Keratinocyte (primary cell): ENCODE measurements at regions not wholly inside any gene's neighbourhood (a gene's known extent, or its start where the extent isn't known, plus 50 kb on each side); places are given as distances from the start of the nearest gene placed in this dataset.

Source experiments
- DNase-seq: peaks from one replicate; pipeline ENCODE4 v3.0.0-alpha.2; 2011; ENCODE audit warnings: low read depth, missing footprints, low spot score
- FAIRE-seq: peaks from 2 replicates; lab custom pipeline; 2011; peaks lifted over from hg19 to GRCh38; lab: Jason Lieb, UNC
- H2AFZ ChIP-seq: 2 replicates; pipeline ENCODE4 v1.6.0; 2012; ENCODE audit warnings: low read length, control low read depth, inconsistent platforms; ENCODE audit not compliant: control insufficient read depth
- H3K27ac ChIP-seq: 2 replicates; pipeline ENCODE4 v1.5.1; 2011; ENCODE audit warnings: low read length; ENCODE audit not compliant: control insufficient read depth, insufficient read depth
- H3K27me3 ChIP-seq: 3 replicates; pipeline ENCODE4 v1.6.0; 2011; ENCODE audit warnings: low read length; ENCODE audit not compliant: control insufficient read depth, insufficient read depth; ENCODE audit errors: extremely low read depth
- H3K36me3 ChIP-seq, 2 experiments: 2 replicates in 1 of 2; 3 replicates in 1 of 2; pipeline ENCODE4 v1.5.1; 2011; ENCODE audit warnings: low read length in 2 of 2, mild to moderate bottlenecking in 1 of 2; ENCODE audit not compliant: control insufficient read depth in 2 of 2, insufficient read depth in 2 of 2; ENCODE audit errors: extremely low read depth in 1 of 2
- H3K4me1 ChIP-seq: 3 replicates; pipeline ENCODE4 v1.5.1; 2011; ENCODE audit warnings: low read length; ENCODE audit not compliant: control insufficient read depth, insufficient read depth; ENCODE audit errors: extremely low read depth
- H3K4me2 ChIP-seq: 3 replicates; pipeline ENCODE4 v1.6.0; 2011; ENCODE audit warnings: low read depth, low read length; ENCODE audit not compliant: control insufficient read depth, insufficient read depth; ENCODE audit errors: extremely low read depth
- H3K4me3 ChIP-seq, 3 experiments: fragments of 200-600 bp in 1 of 3; sonication (generic) in 1 of 3; 2 replicates in 2 of 3; 3 replicates in 1 of 3; pipeline ENCODE4 v1.5.1; 2011 to 2016; ENCODE audit warnings: low read length in 3 of 3, mild to moderate bottlenecking in 3 of 3, control low read depth in 2 of 3, inconsistent platforms in 1 of 3, low read depth in 1 of 3, mixed read lengths in 1 of 3, mixed run types in 1 of 3, moderate library complexity in 1 of 3; ENCODE audit not compliant: control insufficient read depth in 2 of 3, insufficient read depth in 2 of 3; ENCODE audit errors: extremely low read depth in 1 of 3
- H3K79me2 ChIP-seq: 2 replicates; pipeline ENCODE4 v1.6.0; 2012; ENCODE audit warnings: low read length; ENCODE audit not compliant: control insufficient read depth, insufficient read depth
- H3K9ac ChIP-seq: 3 replicates; pipeline ENCODE4 v1.6.0; 2011; ENCODE audit warnings: low read length; ENCODE audit not compliant: control insufficient read depth, insufficient read depth; ENCODE audit errors: extremely low read depth
- H3K9me1 ChIP-seq: 3 replicates; pipeline ENCODE4 v1.6.0; 2011; ENCODE audit warnings: low read length; ENCODE audit not compliant: control insufficient read depth, insufficient read depth; ENCODE audit errors: extremely low read depth
- H3K9me3 ChIP-seq: 2 replicates; pipeline ENCODE4 v1.5.1; 2012; ENCODE audit warnings: low read depth, low read length; ENCODE audit not compliant: control insufficient read depth
- H4K20me1 ChIP-seq: 3 replicates; pipeline ENCODE4 v1.6.0; 2011; ENCODE audit warnings: low read length; ENCODE audit not compliant: control insufficient read depth, insufficient read depth; ENCODE audit errors: extremely low read depth
- CTCF ChIP-seq, 3 experiments: IDR thresholded peaks in 1 of 3; conservative IDR thresholded peaks in 1 of 3; optimal IDR thresholded peaks in 1 of 3; 2 replicates in 2 of 3; 3 replicates in 1 of 3; pipeline versions ENCODE3 to v1.5.1; 2011; ENCODE audit warnings: low read length in 3 of 3, mild to moderate bottlenecking in 3 of 3, moderate library complexity in 2 of 3, control low read depth in 1 of 3, inconsistent platforms in 1 of 3; ENCODE audit not compliant: insufficient read depth in 2 of 3; ENCODE audit errors: extremely low read depth in 1 of 3
- EZH2 ChIP-seq: IDR thresholded peaks from one replicate; pipeline ENCODE4 v1.6.1; 2012; ENCODE audit warnings: inconsistent platforms, mild to moderate bottlenecking, low read length, moderate library complexity
- dilution Hi-C: fragments of 300-500 bp; cut with MboI; formaldehyde crosslinking; loops from one replicate; pipeline ENCODE4 v1.7.0; 2020; ENCODE audit warnings: low sequenced_read_pairs; ENCODE audit not compliant: extremely low pct_ligation_motif_present

GRCh38 chr1:112790920-112791722, 76.0 kb upstream of the PPM1J start:
- dilution Hi-C loops, result no loop called here
- no peaks in the 10 kb centered on the region for H3K36me3 ChIP-seq
- no peak overlapping the region for H3K4me3 ChIP-seq
- H2AFZ ChIP-seq, result no peak overlapping the region
- no peaks in the 10 kb centered on the region for H3K9me3 ChIP-seq
- FAIRE-seq (no peak), DNase-seq (no peak)
- H3K27ac ChIP-seq, result no peak overlapping the region
- no peaks in the 10 kb centered on the region for H4K20me1 ChIP-seq
- no peak overlapping the region for H3K9ac ChIP-seq
- peaks cover 2% of the 10 kb centered on the region for H3K4me1 ChIP-seq
- no peaks in the 10 kb centered on the region for H3K9me1 ChIP-seq
- H3K4me2 ChIP-seq, result no peak overlapping the region
- H3K79me2 ChIP-seq, result no peaks in the 10 kb centered on the region
- H3K27me3 ChIP-seq, result no peaks in the 10 kb centered on the region
- no peak for TF ChIP-seq CTCF (optimal IDR thresholded peaks at IDR 0.05 in 1 of 3, IDR thresholded peaks at IDR 0.05 in 1 of 3, conservative IDR thresholded peaks at IDR 0.05 in 1 of 3; ENCODE audit: extremely low read depth in 1 of 3, insufficient read depth in 2 of 3, low read length in 3 of 3)
- TF ChIP-seq EZH2, result no peak

DNA sequence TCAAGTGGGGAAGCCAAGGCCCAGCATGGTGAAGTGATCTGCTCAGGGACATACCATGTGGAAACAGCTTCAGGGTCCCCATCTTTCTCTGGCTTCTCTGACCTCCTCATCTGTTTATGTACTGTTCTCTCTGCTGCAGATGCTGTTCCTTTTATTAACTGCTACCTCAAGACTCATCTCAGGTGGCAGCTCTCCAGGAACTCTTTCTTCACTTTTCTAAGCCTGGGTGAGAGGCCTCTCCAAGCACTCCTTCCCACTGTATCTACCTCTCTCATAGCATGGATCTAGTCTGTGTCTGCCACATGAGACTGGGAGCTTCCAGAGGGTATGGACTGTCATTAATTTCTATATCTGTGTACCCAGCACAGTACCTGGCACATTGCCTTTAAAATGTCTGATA, 73.4 kb upstream of the PPM1J start:
- TF ChIP-seq CTCF (optimal IDR thresholded peaks at IDR 0.05 in 1 of 3, IDR thresholded peaks at IDR 0.05 in 1 of 3, conservative IDR thresholded peaks at IDR 0.05 in 1 of 3; ENCODE audit: extremely low read depth in 1 of 3, insufficient read depth in 2 of 3, low read length in 3 of 3) (no peak), EZH2 (no peak)
- dilution Hi-C loops, result no loop called here

More for the DNA sequence above, 73.4 kb upstream of the PPM1J start:
- Histone ChIP-seq H3K9me3 (no peaks in the 10 kb centered on the region), H3K9me1 (no peaks in the 10 kb centered on the region), H3K4me3 (no peak overlapping the region), H3K36me3 (no peaks in the 10 kb centered on the region), H3K27ac (no peak overlapping the region), H3K79me2 (no peaks in the 10 kb centered on the region), H2AFZ (no peak overlapping the region), H3K4me2 (no peak overlapping the region), H3K9ac (no peak overlapping the region), H3K4me1 (peaks cover 2% of the 10 kb centered on the region), H4K20me1 (no peaks in the 10 kb centered on the region), H3K27me3 (no peaks in the 10 kb centered on the region)
- DNase-seq (no peak), FAIRE-seq (no peak)
